H54 (cell line): ENCODE measurements at regions not wholly inside any gene's neighbourhood (a gene's known extent, or its start where the extent isn't known, plus 50 kb on each side); places are given as distances from the start of the nearest gene placed in this dataset.
"Not testable (repeated sequence)": the region's sequence is repeated elsewhere in the genome, so short reads cannot be mapped to it uniquely, and the experiment has no call there.

Experiments used
- DNase-seq: peaks from one replicate; pipeline ENCODE4 v3.0.0; 2011; ENCODE audit warnings: low spot score, mixed read lengths; ENCODE audit not compliant: insufficient read length
- FAIRE-seq: peaks from 3 replicates; lab custom pipeline; 2011; peaks lifted over from hg19 to GRCh38; lab: Jason Lieb, UNC
- POLR2A ChIP-seq: IDR thresholded peaks from 2 replicates; pipeline ENCODE4 v1.6.1; 2011; ENCODE audit warnings: low read depth, mild to moderate bottlenecking, low read length

- DNase-seq (no peak), FAIRE-seq (no peak)
- no peak for TF ChIP-seq POLR2A
Observed at GRCh38 chr18:1012775-1013174, 108.1 kb downstream of the ADCYAP1 start.

- no peak for TF ChIP-seq POLR2A
- no peak for FAIRE-seq
- no peak for DNase-seq
Observed at GRCh38 chr18:1013951-1014350, 109.3 kb downstream of the ADCYAP1 start.

GRCh38 chr18:1014509-1014908 lies 109.8 kb downstream of the ADCYAP1 start:
- TF ChIP-seq POLR2A, result no peak
- FAIRE-seq (no peak), DNase-seq (no peak)

GRCh38 chr18:1014951-1015624 lies 110.4 kb downstream of the ADCYAP1 start:
- FAIRE-seq, result no peak
- DNase-seq, result no peak
- TF ChIP-seq POLR2A, result no peak

GRCh38 chr18:1015777-1016176 lies 111.1 kb downstream of the ADCYAP1 start:
- no peak for FAIRE-seq
- no peak for DNase-seq
- no peak for TF ChIP-seq POLR2A

- DNase-seq (no peak), FAIRE-seq (no peak)
- TF ChIP-seq POLR2A, result no peak
Observed at GRCh38 chr18:1017227-1018058, 112.8 kb downstream of the ADCYAP1 start.

GRCh38 chr18:1018181-1018681 lies 113.6 kb downstream of the ADCYAP1 start:
- FAIRE-seq, result no peak
- no peak for TF ChIP-seq POLR2A
- DNase-seq, result no peak

GRCh38 chr18:1019191-1019590 lies 114.5 kb downstream of the ADCYAP1 start:
- no peak for FAIRE-seq
- no peak for DNase-seq
- no peak for TF ChIP-seq POLR2A

GRCh38 chr18:1020731-1021344 lies 116.2 kb downstream of the ADCYAP1 start:
- DNase-seq, result no peak
- FAIRE-seq, result no peak
- no peak for TF ChIP-seq POLR2A

GRCh38 chr18:1026930-1027329 lies 122.3 kb downstream of the ADCYAP1 start:
- TF ChIP-seq POLR2A, result no peak
- DNase-seq (no peak), FAIRE-seq (no peak)

GRCh38 chr18:1033092-1033491 lies 128.4 kb downstream of the ADCYAP1 start:
- FAIRE-seq, DNase-seq: not testable (repeated sequence)

- FAIRE-seq, result no peak
- DNase-seq, result no peak
- no peak for TF ChIP-seq POLR2A
Observed at GRCh38 chr18:1034971-1035370, 130.3 kb downstream of the ADCYAP1 start.

- DNase-seq, result no peak
- no peak for TF ChIP-seq POLR2A
- no peak for FAIRE-seq
Observed at GRCh38 chr18:1036926-1037325, 132.3 kb downstream of the ADCYAP1 start.

GRCh38 chr18:1037776-1038175 lies 133.1 kb downstream of the ADCYAP1 start:
- no peak for TF ChIP-seq POLR2A
- FAIRE-seq (no peak), DNase-seq (no peak)
